K562 (cell line): ENCODE measurements at regions not wholly inside any gene's neighbourhood (a gene's known extent, or its start where the extent isn't known, plus 50 kb on each side); places are given as distances from the start of the nearest gene placed in this dataset.

ENCODE experiments used
- ADNP ChIP-seq: fragments of 200-800 bp; sonication (Bioruptor generic); IDR thresholded peaks from 2 replicates; pipeline ENCODE4 v1.6.1; 2016; ENCODE audit warnings: missing genetic modification characterization, missing compliant biosample characterization
- E2F5 ChIP-seq: sonication (generic); formaldehyde crosslinking; IDR thresholded peaks from 2 replicates; pipeline ENCODE4 v1.8.0; 2022; ENCODE audit warnings: mild to moderate bottlenecking, missing genetic modification reagents
- ESRRA ChIP-seq: fragments of 450-650 bp; IDR thresholded peaks from 2 replicates; pipeline ENCODE4 v1.6.1; 2014; ENCODE audit warnings: low read depth, mild to moderate bottlenecking, moderate library complexity, borderline replicate concordance
- MCM7 ChIP-seq, 2 experiments: fragments of 450-650 bp; IDR thresholded peaks; 2 replicates each; pipeline ENCODE4 v1.6.1; 2016 to 2018
- RCOR1 ChIP-seq, 2 experiments: IDR thresholded peaks; 2 replicates each; pipeline ENCODE4 v1.6.1; 2012; ENCODE audit warnings: low read depth in 2 of 2, low read length in 2 of 2, borderline replicate concordance in 1 of 2, improper control_type of control experiment in 1 of 2
- SP1 ChIP-seq: sonication (generic); formaldehyde crosslinking; IDR thresholded peaks from 2 replicates; pipeline ENCODE4 v1.8.1; 2022; ENCODE audit warnings: mild to moderate bottlenecking, missing genetic modification reagents
- SPI1 ChIP-seq: IDR thresholded peaks from 2 replicates; pipeline ENCODE4 v1.6.1; 2011; ENCODE audit warnings: low read depth, low read length, control low read depth, borderline replicate concordance
- ZNF311 ChIP-seq: fragments of 250-450 bp; sonication (Bioruptor Pico); IDR thresholded peaks from 2 replicates; pipeline ENCODE4 v1.4.0; 2020; ENCODE audit warnings: mild to moderate bottlenecking, moderate library complexity
- ZNF408 ChIP-seq: fragments of 250-450 bp; sonication (Bioruptor Pico); IDR thresholded peaks from 2 replicates; pipeline ENCODE4 v1.4.0; 2020; ENCODE audit warnings: low read depth, mild to moderate bottlenecking, moderate library complexity
- TF ChIP-seq, protein P1 (sequence below): fragments of 250-450 bp; sonication (Bioruptor Pico); IDR thresholded peaks from 2 replicates; pipeline ENCODE4 v1.4.0; 2020; ENCODE audit warnings: borderline replicate concordance
- TF ChIP-seq, protein P2 (sequence below): fragments of 450-650 bp; formaldehyde crosslinking; IDR thresholded peaks from 2 replicates; pipeline ENCODE4 v1.4.0; 2022; ENCODE audit warnings: mild to moderate bottlenecking, moderate library complexity

DNA sequence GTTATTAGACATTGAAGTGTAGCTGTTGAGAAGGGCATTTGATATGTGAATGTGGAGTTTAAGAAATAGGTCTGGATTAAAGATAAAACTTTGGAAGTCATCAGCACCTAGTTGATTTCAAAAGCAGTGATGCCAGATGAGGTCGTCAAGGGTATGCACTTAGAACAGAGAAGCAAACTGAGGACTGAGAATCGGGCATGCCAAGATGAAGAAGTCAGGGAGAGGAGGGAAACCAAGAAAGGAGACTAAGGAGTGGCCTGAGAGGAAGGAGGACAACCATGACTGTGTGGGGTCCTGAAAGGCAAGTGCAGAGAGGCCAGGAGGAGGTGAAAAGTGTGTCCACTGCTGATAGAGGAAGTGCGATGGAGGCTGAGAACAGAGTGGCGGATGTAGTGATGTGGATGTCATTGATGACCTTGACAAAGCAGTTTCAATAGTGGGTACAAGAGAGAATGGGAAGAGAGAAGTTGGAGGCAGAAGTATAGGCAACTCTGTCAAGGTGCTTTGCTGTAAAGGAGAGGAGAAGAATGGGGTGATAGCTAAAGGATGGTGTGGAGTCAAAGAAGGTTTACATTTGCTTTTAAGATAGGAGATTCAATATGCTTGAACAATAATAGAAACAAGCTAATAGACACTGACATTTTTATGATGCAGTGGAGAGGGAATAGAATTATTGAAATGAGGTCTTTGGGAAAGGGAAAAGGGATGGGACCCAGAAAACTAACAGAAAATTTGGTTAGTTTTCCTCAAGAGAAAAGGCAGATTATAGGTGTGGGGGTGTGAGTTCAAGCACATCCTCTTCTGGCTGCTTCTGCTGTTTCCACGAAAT is 139.7 kb upstream of the TMEM170B start (continued):
- TF ChIP-seq RCOR1 (IDR thresholded peaks at IDR 0.05; ENCODE audit: borderline replicate concordance in 1 of 2, low read depth in 2 of 2, low read length in 2 of 2) (0 out of 4 replicates have a peak, but pooled peaks of 1 of the 2 experiments have one; percentile 23), MCM7 (IDR thresholded peaks at IDR 0.05) (no peak), ZNF311 (CRISPR knock-in tag) (no peak), ESRRA (peak; percentile 81), SP1 (CRISPR knock-in tag) (no peak), SPI1 (peak; percentile 76; the same call in 1 of the 2 replicates), ADNP (tag) (no peak), ZNF408 (CRISPR knock-in tag) (no peak), E2F5 (CRISPR knock-in tag) (no peak)
- TF ChIP-seq, protein P1, sequence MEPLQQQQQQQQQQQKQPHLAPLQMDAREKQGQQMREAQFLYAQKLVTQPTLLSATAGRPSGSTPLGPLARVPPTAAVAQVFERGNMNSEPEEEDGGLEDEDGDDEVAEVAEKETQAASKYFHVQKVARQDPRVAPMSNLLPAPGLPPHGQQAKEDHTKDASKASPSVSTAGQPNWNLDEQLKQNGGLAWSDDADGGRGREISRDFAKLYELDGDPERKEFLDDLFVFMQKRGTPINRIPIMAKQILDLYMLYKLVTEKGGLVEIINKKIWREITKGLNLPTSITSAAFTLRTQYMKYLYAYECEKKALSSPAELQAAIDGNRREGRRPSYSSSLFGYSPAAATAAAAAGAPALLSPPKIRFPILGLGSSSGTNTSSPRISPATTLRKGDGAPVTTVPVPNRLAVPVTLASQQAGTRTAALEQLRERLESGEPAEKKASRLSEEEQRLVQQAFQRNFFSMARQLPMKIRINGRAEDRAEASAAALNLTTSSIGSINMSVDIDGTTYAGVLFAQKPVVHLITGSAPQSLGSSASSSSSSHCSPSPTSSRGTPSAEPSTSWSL (CRISPR knock-in tag) = no peak
- TF ChIP-seq, protein P2, sequence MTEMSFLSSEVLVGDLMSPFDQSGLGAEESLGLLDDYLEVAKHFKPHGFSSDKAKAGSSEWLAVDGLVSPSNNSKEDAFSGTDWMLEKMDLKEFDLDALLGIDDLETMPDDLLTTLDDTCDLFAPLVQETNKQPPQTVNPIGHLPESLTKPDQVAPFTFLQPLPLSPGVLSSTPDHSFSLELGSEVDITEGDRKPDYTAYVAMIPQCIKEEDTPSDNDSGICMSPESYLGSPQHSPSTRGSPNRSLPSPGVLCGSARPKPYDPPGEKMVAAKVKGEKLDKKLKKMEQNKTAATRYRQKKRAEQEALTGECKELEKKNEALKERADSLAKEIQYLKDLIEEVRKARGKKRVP (CRISPR knock-in tag) = no peak
